22Rv1 (cell line): ENCODE measurements at regions not wholly inside any gene's neighbourhood (a gene's known extent, or its start where the extent isn't known, plus 50 kb on each side); places are given as distances from the start of the nearest gene placed in this dataset.
"Not testable (repeated sequence)": the region's sequence is repeated elsewhere in the genome, so short reads cannot be mapped to it uniquely, and the experiment has no call there.

Source experiments
- H3K27ac ChIP-seq: fragments of 450-650 bp; 2 replicates; pipeline ENCODE4 v1.5.1; 2017
- CTCF ChIP-seq: fragments of 450-650 bp; IDR thresholded peaks from 2 replicates; pipeline ENCODE4 v1.5.1; 2017; ENCODE audit warnings: mild to moderate bottlenecking
- ZFX ChIP-seq: fragments of 450-650 bp; IDR thresholded peaks from 2 replicates; pipeline ENCODE4 v1.6.1; 2017; ENCODE audit warnings: antibody characterized with exemption, borderline replicate concordance

- no peak for TF ChIP-seq CTCF
- no peak for TF ChIP-seq ZFX
- H3K27ac ChIP-seq = no peak overlapping the region
Observed at GRCh38 chr3:35448121-35448520, 191.2 kb upstream of the ARPP21 start.

GRCh38 chr3:35448681-35449080 is 190.6 kb upstream of the ARPP21 start:
- H3K27ac ChIP-seq = no peak overlapping the region
- TF ChIP-seq ZFX = no peak
- TF ChIP-seq CTCF = no peak

GRCh38 chr3:35454819-35455218 is 184.5 kb upstream of the ARPP21 start:
- not testable (repeated sequence) for H3K27ac ChIP-seq

- TF ChIP-seq CTCF (no peak), ZFX (no peak)
- no peak overlapping the region for H3K27ac ChIP-seq
Observed at GRCh38 chr3:35473956-35474355, 165.4 kb upstream of the ARPP21 start.

GRCh38 chr3:35482566-35482965 is 156.8 kb upstream of the ARPP21 start:
- not testable (repeated sequence) for H3K27ac ChIP-seq

GRCh38 chr3:35483131-35483530 is 156.2 kb upstream of the ARPP21 start:
- no peak overlapping the region for H3K27ac ChIP-seq
- no peak for TF ChIP-seq ZFX
- no peak for TF ChIP-seq CTCF

- TF ChIP-seq ZFX (no peak), CTCF (no peak)
- H3K27ac ChIP-seq = no peak overlapping the region
Observed at GRCh38 chr3:35484929-35485530, 154.3 kb upstream of the ARPP21 start.

- TF ChIP-seq ZFX (no peak), CTCF (no peak)
- no peak overlapping the region for H3K27ac ChIP-seq
Observed at GRCh38 chr3:35486295-35486694, 153.0 kb upstream of the ARPP21 start.

- no peak overlapping the region for H3K27ac ChIP-seq
- TF ChIP-seq CTCF = no peak
- no peak for TF ChIP-seq ZFX
Observed at GRCh38 chr3:35487376-35487775, 151.9 kb upstream of the ARPP21 start.
